ENCODE measurements at regions not wholly inside any gene's neighbourhood (a gene's known extent, or its start where the extent isn't known, plus 50 kb on each side); places are given as distances from the start of the nearest gene placed in this dataset.

- H3K4me1 ChIP-seq, result no peaks in the 10 kb centered on the region
- no peak overlapping the region for H3K27ac ChIP-seq
- H3K4me3 ChIP-seq, result no peak overlapping the region
- no peaks in the 10 kb centered on the region for H3K9me3 ChIP-seq
- no peaks in the 10 kb centered on the region for H3K36me3 ChIP-seq
- DNase-seq, result no peak
- intact Hi-C loops (cut with DNase I; ENCODE audit: low total_unique reads), result no loop called here
- H3K27me3 ChIP-seq, result no peaks in the 10 kb centered on the region
- TF ChIP-seq CTCF (IDR thresholded peaks at IDR 0.05) (no peak), POLR2A (IDR thresholded peaks at IDR 0.05) (no peak)
These were observed 240.3 kb upstream of the NDST3 start for GRCh38 chr4:117793845-117794480.

GRCh38 chr4:117796677-117797076 is 237.6 kb upstream of the NDST3 start:
- Histone ChIP-seq H3K27me3 (no peaks in the 10 kb centered on the region), H3K4me3 (no peak overlapping the region), H3K36me3 (no peaks in the 10 kb centered on the region), H3K4me1 (no peaks in the 10 kb centered on the region), H3K27ac (no peak overlapping the region), H3K9me3 (no peaks in the 10 kb centered on the region)
- no peak for DNase-seq
- intact Hi-C loops (cut with DNase I; ENCODE audit: low total_unique reads), result no loop called here
- TF ChIP-seq CTCF (IDR thresholded peaks at IDR 0.05) (no peak), POLR2A (IDR thresholded peaks at IDR 0.05) (no peak)

GRCh38 chr4:117800636-117801035 is 233.7 kb upstream of the NDST3 start:
- intact Hi-C loops (cut with DNase I; ENCODE audit: low total_unique reads), result no loop called here
- no peak overlapping the region for H3K27ac ChIP-seq
- no peaks in the 10 kb centered on the region for H3K9me3 ChIP-seq
- H3K4me3 ChIP-seq, result no peak overlapping the region
- no peaks in the 10 kb centered on the region for H3K4me1 ChIP-seq
- no peaks in the 10 kb centered on the region for H3K27me3 ChIP-seq
- no peak for DNase-seq
- TF ChIP-seq CTCF (IDR thresholded peaks at IDR 0.05), result no peak
- no peak for TF ChIP-seq POLR2A (IDR thresholded peaks at IDR 0.05)
- no peaks in the 10 kb centered on the region for H3K36me3 ChIP-seq

- no peaks in the 10 kb centered on the region for H3K27me3 ChIP-seq
- no peak for DNase-seq
- intact Hi-C loops (cut with DNase I; ENCODE audit: low total_unique reads), result no loop called here
These were observed 232.5 kb upstream of the NDST3 start for GRCh38 chr4:117801756-117802155.

GRCh38 chr4:117811731-117812130 is 222.6 kb upstream of the NDST3 start:
- no peak for DNase-seq
- H3K4me3 ChIP-seq, result no peak overlapping the region
- intact Hi-C loops (cut with DNase I; ENCODE audit: low total_unique reads), result no loop called here
- no peaks in the 10 kb centered on the region for H3K4me1 ChIP-seq
- no peak overlapping the region for H3K27ac ChIP-seq
- H3K27me3 ChIP-seq, result no peaks in the 10 kb centered on the region
- H3K9me3 ChIP-seq, result no peaks in the 10 kb centered on the region
- H3K36me3 ChIP-seq, result no peaks in the 10 kb centered on the region
- no peak for TF ChIP-seq CTCF (IDR thresholded peaks at IDR 0.05)
- TF ChIP-seq POLR2A (IDR thresholded peaks at IDR 0.05), result no peak

More at GRCh38 chr4:117801756-117802155, 232.5 kb upstream of the NDST3 start:
- H3K4me3 ChIP-seq, result no peak overlapping the region
- no peaks in the 10 kb centered on the region for H3K4me1 ChIP-seq
- no peak for TF ChIP-seq POLR2A (IDR thresholded peaks at IDR 0.05)
- no peak for TF ChIP-seq CTCF (IDR thresholded peaks at IDR 0.05)
- no peak overlapping the region for H3K27ac ChIP-seq
- no peaks in the 10 kb centered on the region for H3K9me3 ChIP-seq
- no peaks in the 10 kb centered on the region for H3K36me3 ChIP-seq
